Right hindlimb (tissue), 1 donor: ENCODE measurements at regions not wholly inside any gene's neighbourhood (a gene's known extent, or its start where the extent isn't known, plus 50 kb on each side); places are given as distances from the start of the nearest gene placed in this dataset.
"Not testable (repeated sequence)": the region's sequence is repeated elsewhere in the genome, so short reads cannot be mapped to it uniquely, and the experiment has no call there.

Experiments used
- DNase-seq: peaks from one replicate; pipeline ENCODE4 v3.0.0-alpha.2; 2018

GRCh38 chr10:6978187-6978627 is 398.1 kb upstream of the PRKCQ start:
- DNase-seq = no peak

- no peak for DNase-seq
Measured at GRCh38 chr10:6977398-6978186, 397.5 kb upstream of the PRKCQ start.

- no peak for DNase-seq
Measured at GRCh38 chr10:6973899-6974298, 393.8 kb upstream of the PRKCQ start.

- DNase-seq = no peak
Measured at GRCh38 chr10:6972226-6972625, 392.1 kb upstream of the PRKCQ start.

- no peak for DNase-seq
Measured at GRCh38 chr10:6969659-6970058, 389.6 kb upstream of the PRKCQ start.

GRCh38 chr10:6964543-6964942 is 384.5 kb upstream of the PRKCQ start:
- no peak for DNase-seq

- no peak for DNase-seq
Measured at GRCh38 chr10:6962576-6962975, 382.5 kb upstream of the PRKCQ start.

- no peak for DNase-seq
Measured at GRCh38 chr10:6958711-6959110, 378.6 kb upstream of the PRKCQ start.

- no peak for DNase-seq
Measured at GRCh38 chr10:6958254-6958653, 378.2 kb upstream of the PRKCQ start.

GRCh38 chr10:6957851-6958250 is 377.8 kb upstream of the PRKCQ start:
- no peak for DNase-seq

- DNase-seq = no peak
Measured at GRCh38 chr10:6956562-6956961, 376.5 kb upstream of the PRKCQ start.

- peak; percentile 33 for DNase-seq
Measured at GRCh38 chr10:6953271-6953801, 373.3 kb upstream of the PRKCQ start.

- no peak for DNase-seq
Measured at GRCh38 chr10:6951732-6952131, 371.7 kb upstream of the PRKCQ start.

- DNase-seq = no peak
Measured at GRCh38 chr10:6950133-6950532, 370.1 kb upstream of the PRKCQ start.

GRCh38 chr10:6944436-6944835 is 364.4 kb upstream of the PRKCQ start:
- DNase-seq = no peak

- DNase-seq = no peak
Measured at GRCh38 chr10:6938384-6938783, 358.3 kb upstream of the PRKCQ start.

GRCh38 chr10:6936931-6937330 is 356.9 kb upstream of the PRKCQ start:
- DNase-seq = no peak

- DNase-seq = no peak
Measured at GRCh38 chr10:6929148-6929830, 349.2 kb upstream of the PRKCQ start.

GRCh38 chr10:6928586-6928985 is 348.5 kb upstream of the PRKCQ start:
- no peak for DNase-seq

GRCh38 chr10:6926971-6927370 is 346.9 kb upstream of the PRKCQ start:
- DNase-seq = no peak

GRCh38 chr10:6925146-6925545 is 345.1 kb upstream of the PRKCQ start:
- DNase-seq = no peak

- no peak for DNase-seq
Measured at GRCh38 chr10:6924166-6924565, 344.1 kb upstream of the PRKCQ start.

- not testable (repeated sequence) for DNase-seq
Measured at GRCh38 chr10:6921026-6921425, 340.9 kb upstream of the PRKCQ start.
